ENCODE measurements at regions not wholly inside any gene's neighbourhood (a gene's known extent, or its start where the extent isn't known, plus 50 kb on each side); places are given as distances from the start of the nearest gene placed in this dataset.
"Not testable (repeated sequence)": the region's sequence is repeated elsewhere in the genome, so short reads cannot be mapped to it uniquely, and the experiment has no call there.

- DNase-seq; H3K4me1 ChIP-seq; H3K36me3 ChIP-seq; H3K4me3 ChIP-seq; ATAC-seq; intact Hi-C loops (cut with DNase I); H3K27ac ChIP-seq; H3K27me3 ChIP-seq: not testable (repeated sequence)
- H3K9me3 ChIP-seq: peaks cover 0 to 70% of the 10 kb centered on the region in 2 donors
These were observed 3143.4 kb upstream of the OR11H1 start for GRCh38 chr22:12384612-12385011.

- H3K27ac ChIP-seq; ATAC-seq; H3K27me3 ChIP-seq; H3K36me3 ChIP-seq; H3K4me3 ChIP-seq; H3K4me1 ChIP-seq; intact Hi-C loops (cut with DNase I): not testable (repeated sequence)
- peak in 2 of 4 donors; percentile 22 to 34 for DNase-seq
- H3K9me3 ChIP-seq: peaks cover 0 to 64% of the 10 kb centered on the region in 2 donors
These were observed 3138.9 kb upstream of the OR11H1 start for GRCh38 chr22:12388824-12389800.

GRCh38 chr22:12397270-12397669 lies 3130.7 kb upstream of the OR11H1 start:
- H3K27ac ChIP-seq; intact Hi-C loops (cut with DNase I): not testable (repeated sequence)

DNA sequence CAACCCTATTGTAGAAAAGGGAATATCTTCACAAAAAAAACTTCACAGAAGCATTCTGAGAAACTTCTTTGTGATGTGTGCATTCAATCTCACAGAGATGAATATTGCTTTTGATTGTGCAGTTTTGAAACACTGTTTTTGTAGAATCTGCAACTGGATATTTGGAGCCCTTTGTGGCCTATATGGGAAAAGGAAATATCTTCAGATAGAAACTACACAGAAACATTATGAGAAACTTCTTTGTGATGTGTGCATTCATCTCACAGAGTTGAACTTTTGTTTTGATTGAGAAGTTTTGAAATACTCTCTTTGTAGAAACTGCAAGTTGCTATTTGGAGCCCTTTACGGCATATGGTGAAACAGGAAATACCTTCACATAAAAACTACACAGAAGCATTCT lies 3126.1 kb upstream of the OR11H1 start:
- DNase-seq; intact Hi-C loops (cut with DNase I): not testable (repeated sequence)

More at GRCh38 chr22:12397270-12397669, 3130.7 kb upstream of the OR11H1 start:
- H3K36me3 ChIP-seq, H3K4me3 ChIP-seq, H3K4me1 ChIP-seq, DNase-seq, ATAC-seq, H3K27me3 ChIP-seq: not testable (repeated sequence)
- H3K9me3 ChIP-seq: peaks cover 0 to 47% of the 10 kb centered on the region in 2 donors

GRCh38 chr22:12402531-12402930 lies 3125.5 kb upstream of the OR11H1 start:
- H3K36me3 ChIP-seq; H3K27ac ChIP-seq; H3K27me3 ChIP-seq; ATAC-seq; DNase-seq; H3K4me1 ChIP-seq; H3K4me3 ChIP-seq; intact Hi-C loops (cut with DNase I): not testable (repeated sequence)
- H3K9me3 ChIP-seq: peaks cover 8 to 48% of the 10 kb centered on the region in 2 donors

More for the DNA sequence above, 3126.1 kb upstream of the OR11H1 start:
- H3K36me3 ChIP-seq, H3K4me3 ChIP-seq, ATAC-seq, H3K4me1 ChIP-seq, H3K27me3 ChIP-seq, H3K27ac ChIP-seq: not testable (repeated sequence)
- peaks cover 8 to 48% of the 10 kb centered on the region in 2 donors for H3K9me3 ChIP-seq

GRCh38 chr22:12435890-12436289 lies 3092.1 kb upstream of the OR11H1 start:
- H3K27me3 ChIP-seq; H3K4me3 ChIP-seq; DNase-seq; H3K4me1 ChIP-seq; intact Hi-C loops (cut with DNase I); H3K27ac ChIP-seq; ATAC-seq; H3K36me3 ChIP-seq: not testable (repeated sequence)
- peaks cover 0 to 63% of the 10 kb centered on the region in 2 donors for H3K9me3 ChIP-seq

Measured in left lung (tissue), 4 donors.